GM12878 (cell line): ENCODE measurements at regions not wholly inside any gene's neighbourhood (a gene's known extent, or its start where the extent isn't known, plus 50 kb on each side); places are given as distances from the start of the nearest gene placed in this dataset.

ENCODE experiments used
- ATAC-seq: fragments of 200-7000 bp; cut with Tn5 transposase; 3 replicates; pipeline ENCODE4 v1.9.1; 2020; ENCODE audit warnings: mild to moderate bottlenecking, moderate library complexity
- BruUV-seq: library from RNA; stranded (reverse); fragments of 400-500 nt; replicated peaks from 2 replicates; lab custom pipeline; 2021; lab: Mats Ljungman, UMichigan
- CTCF ChIA-PET: fragments of 300-600 bp; sonication (Branson Sonifier 250); formaldehyde crosslinking; extraction: SDS; loops from one replicate; lab custom pipeline; 2021; ENCODE audit warnings: inconsistent platforms; lab: Yijun Ruan, JAX
- POLR2A ChIA-PET: fragments of 350-600 bp; formaldehyde crosslinking; extraction: SDS; loops from one replicate; lab custom pipeline; 2021; ENCODE audit warnings: inconsistent platforms; lab: Charles Lee
- RAD21 ChIA-PET: fragments of 300-600 bp; sonication (Branson Sonifier 250); formaldehyde crosslinking; loops from one replicate; lab custom pipeline; 2023; ENCODE audit warnings: antibody characterized with exemption; ENCODE audit not compliant: unreplicated experiment; lab: Charles Lee
- SMC1A ChIA-PET: fragments of 300-600 bp; sonication (Branson Sonifier 250); formaldehyde crosslinking; loops from one replicate; lab custom pipeline; 2023; ENCODE audit not compliant: unreplicated experiment, uncharacterized antibody; lab: Charles Lee
- DNase-seq: peaks from one replicate; pipeline ENCODE4 v3.0.0-alpha.2; 2011; ENCODE audit warnings: low read depth, low spot score
- FAIRE-seq: peaks from 3 replicates; lab custom pipeline; 2011; peaks lifted over from hg19 to GRCh38; lab: Jason Lieb, UNC
- H2AFZ ChIP-seq: 2 replicates; pipeline ENCODE4 v1.6.0; 2011; ENCODE audit warnings: low read depth, low read length, control low read depth; ENCODE audit not compliant: control insufficient read depth
- H3K27ac ChIP-seq: 2 replicates; pipeline ENCODE4 v1.5.1; 2011; ENCODE audit warnings: control low read depth; ENCODE audit not compliant: control insufficient read depth, insufficient read depth
- H3K27me3 ChIP-seq, 2 experiments: replicated peaks in 1 of 2; 2 replicates each; pipeline versions ENCODE4 v1.6.0 to v1.6.1; 2011; ENCODE audit warnings: low read length in 1 of 2; ENCODE audit not compliant: control insufficient read depth in 2 of 2, insufficient read depth in 2 of 2
- H3K36me3 ChIP-seq, 2 experiments: 2 replicates each; pipeline ENCODE4 v1.5.1; 2011; ENCODE audit warnings: low read length in 1 of 2; ENCODE audit not compliant: control insufficient read depth in 2 of 2, insufficient read depth in 2 of 2
- H3K4me1 ChIP-seq: 2 replicates; pipeline ENCODE4 v1.6.1; 2011; ENCODE audit warnings: mild to moderate bottlenecking, low read length, moderate library complexity, mixed read lengths; ENCODE audit not compliant: control insufficient read depth, insufficient read depth
- H3K4me2 ChIP-seq: 2 replicates; pipeline ENCODE4 v1.6.0; 2011; ENCODE audit warnings: control low read depth; ENCODE audit not compliant: control insufficient read depth, insufficient read depth
- H3K4me3 ChIP-seq: fragments of 200-600 bp; sonication (generic); 2 replicates; pipeline ENCODE4 v1.5.1; 2016
- H3K79me2 ChIP-seq: 2 replicates; pipeline ENCODE4 v1.6.0; 2011; ENCODE audit warnings: low read length; ENCODE audit not compliant: control insufficient read depth, insufficient read depth
- H3K9ac ChIP-seq: 2 replicates; pipeline ENCODE4 v1.8.0; 2011; ENCODE audit warnings: low read length, control low read depth, mixed read lengths; ENCODE audit not compliant: control insufficient read depth, insufficient read depth
- H3K9me3 ChIP-seq: replicated peaks from 3 replicates; pipeline ENCODE4 v1.5.1; 2011; ENCODE audit warnings: mild to moderate bottlenecking, low read length; ENCODE audit not compliant: control insufficient read depth, insufficient read depth
- H4K20me1 ChIP-seq: 2 replicates; pipeline ENCODE4 v1.6.0; 2011; ENCODE audit not compliant: control insufficient read depth, insufficient read depth
- CBFB ChIP-seq: IDR thresholded peaks from 2 replicates; pipeline ENCODE4 v1.6.1; 2016; ENCODE audit warnings: antibody characterized with exemption, low read depth
- DPF2 ChIP-seq: fragments of 450-650 bp; IDR thresholded peaks from 2 replicates; pipeline ENCODE4 v1.6.1; 2017; ENCODE audit warnings: mild to moderate bottlenecking
- HCFC1 ChIP-seq: fragments of 150-350 bp; IDR thresholded peaks from 2 replicates; pipeline ENCODE4 v1.6.1; 2014; ENCODE audit warnings: low read length
- HDAC6 ChIP-seq: fragments of 200-600 bp; sonication (generic); IDR thresholded peaks from one replicate; pipeline ENCODE4 v1.8.0; 2017; ENCODE audit warnings: antibody characterized with exemption; ENCODE audit not compliant: unreplicated experiment
- IRF4 ChIP-seq: IDR thresholded peaks from 2 replicates; pipeline ENCODE4 v1.6.1; 2011; ENCODE audit warnings: low read depth, low read length
- KDM1A ChIP-seq: fragments of 200-600 bp; sonication (generic); IDR thresholded peaks from 2 replicates; pipeline ENCODE4 v1.6.1; 2016; ENCODE audit warnings: borderline replicate concordance
- MEF2B ChIP-seq: fragments of 450-650 bp; IDR thresholded peaks from 2 replicates; pipeline ENCODE4 v1.6.1; 2018; ENCODE audit warnings: mild to moderate bottlenecking, moderate library complexity; ENCODE audit not compliant: partially characterized antibody, poor library complexity, severe bottlenecking
- MYC ChIP-seq: IDR thresholded peaks from 2 replicates; pipeline ENCODE4 v1.6.1; 2011; ENCODE audit warnings: mild to moderate bottlenecking, low read length, moderate library complexity, inconsistent platforms; ENCODE audit not compliant: insufficient read depth, insufficient replicate concordance, insufficient read length, severe bottlenecking
- NR2C2 ChIP-seq: IDR thresholded peaks from 2 replicates; pipeline ENCODE4 v1.6.1; 2011; ENCODE audit warnings: borderline replicate concordance, low read depth; ENCODE audit not compliant: control insufficient read depth, insufficient read length
- TAF1 ChIP-seq: IDR thresholded peaks from 2 replicates; pipeline ENCODE4 v1.6.1; 2011; ENCODE audit warnings: mild to moderate bottlenecking, low read depth, low read length, borderline replicate concordance
- ZNF274 ChIP-seq: IDR thresholded peaks from one replicate; pipeline ENCODE4 v1.8.0; 2011; ENCODE audit not compliant: insufficient read length, insufficient read depth
- WGBS: methylation state at CpG from one replicate; pipeline ENCODE4 v1.1.6; 2016; ENCODE audit warnings: low lambda C conversion rate; ENCODE audit not compliant: insufficient replicate concordance, insufficient coverage; ENCODE audit errors: missing lambda C conversion rate; 5-methylcytosine and 5-hydroxymethylcytosine counted together
- in situ Hi-C: fragments of 300-500 bp; cut with MboI; formaldehyde crosslinking; loops from 9 replicates; pipeline ENCODE4 v1.14.3; 2018; ENCODE audit warnings: mixed read lengths
- intact Hi-C: fragments of 100-400 bp; cut with micrococcal nuclease; formaldehyde crosslinking; loops from one replicate; pipeline ENCODE4 v1.14.2; 2022; ENCODE audit not compliant: unreplicated experiment
- TF ChIP-seq, protein P1 (sequence below): fragments of 450-650 bp; IDR thresholded peaks from 2 replicates; pipeline ENCODE4 v1.6.1; 2016; ENCODE audit warnings: mild to moderate bottlenecking, moderate library complexity, borderline replicate concordance
- TF ChIP-seq, protein P2 (sequence below): IDR thresholded peaks from 2 replicates; pipeline ENCODE4 v1.6.1; 2012; ENCODE audit warnings: low read length, inconsistent platforms
- TF ChIP-seq, protein P3 (sequence below): fragments of 450-650 bp; IDR thresholded peaks from 2 replicates; pipeline ENCODE4 v1.6.1; 2017; ENCODE audit warnings: low read depth, mild to moderate bottlenecking, moderate library complexity
- TF ChIP-seq, protein P4 (sequence below): IDR thresholded peaks from 2 replicates; pipeline ENCODE4 v1.6.1; 2011; ENCODE audit warnings: mild to moderate bottlenecking, low read depth, low read length, moderate library complexity; ENCODE audit not compliant: insufficient replicate concordance
- TF ChIP-seq, protein P5 (sequence below): fragments of 450-650 bp; IDR thresholded peaks from 2 replicates; pipeline ENCODE4 v1.6.1; 2016; ENCODE audit warnings: mild to moderate bottlenecking

DNA sequence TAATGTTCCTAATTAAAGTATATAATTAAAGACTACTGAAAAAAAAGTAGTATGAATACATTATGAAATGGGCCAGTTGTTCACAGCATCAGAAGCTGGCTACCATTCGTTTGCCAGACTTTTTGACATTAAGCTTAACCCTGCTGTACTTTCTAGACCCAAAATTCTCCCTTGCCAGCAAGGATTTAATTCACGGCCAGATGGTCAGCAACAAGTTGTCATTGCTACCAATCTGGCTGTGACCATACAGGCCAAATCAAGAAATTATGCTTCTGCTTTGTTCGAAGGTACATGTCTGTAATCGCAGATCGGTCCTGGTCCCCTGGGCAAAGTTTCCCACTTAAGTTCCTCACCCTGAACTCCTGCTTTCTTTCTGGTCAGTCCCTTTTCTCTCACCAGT lies 217.7 kb upstream of the ATXN7L3B start:
- Histone ChIP-seq H3K9ac (no peak overlapping the region), H3K27me3 (no peaks in the 10 kb centered on the region), H3K4me1 (no peaks in the 10 kb centered on the region), H3K79me2 (no peaks in the 10 kb centered on the region), H2AFZ (no peak overlapping the region), H3K27ac (no peak overlapping the region), H3K36me3 (no peaks in the 10 kb centered on the region), H3K9me3 (no peaks in the 10 kb centered on the region), H3K4me3 (no peak overlapping the region), H3K4me2 (no peak overlapping the region), H4K20me1 (no peaks in the 10 kb centered on the region)
- ATAC-seq (no peak), FAIRE-seq (no peak), DNase-seq (no peak)
- BruUV-seq, result no TSS peak
- intact Hi-C loops (no loop called here), in situ Hi-C loops (no loop called here)
- ChIA-PET CTCF (interaction anchor here (1.0 kb wide), 1 partner anchor 12 kb away, joined by 4 read pairs; no protein-coding TSS in a partner anchor), SMC1A (interaction anchor here (1.7 kb wide), 1 partner anchor 11 kb away, joined by 6 read pairs; no protein-coding TSS in a partner anchor), RAD21 (no interaction called here), POLR2A (no interaction called here)
- 47% methylated on average over 5 of the region's 5 CpGs for WGBS
- TF ChIP-seq DPF2 (no peak), HDAC6 (no peak), MYC (no peak), KDM1A (no peak), HCFC1 (no peak), NR2C2 (no peak), MEF2B (no peak), CBFB (no peak), TAF1 (no peak), IRF4 (no peak), ZNF274 (no peak)
- TF ChIP-seq, protein P1, sequence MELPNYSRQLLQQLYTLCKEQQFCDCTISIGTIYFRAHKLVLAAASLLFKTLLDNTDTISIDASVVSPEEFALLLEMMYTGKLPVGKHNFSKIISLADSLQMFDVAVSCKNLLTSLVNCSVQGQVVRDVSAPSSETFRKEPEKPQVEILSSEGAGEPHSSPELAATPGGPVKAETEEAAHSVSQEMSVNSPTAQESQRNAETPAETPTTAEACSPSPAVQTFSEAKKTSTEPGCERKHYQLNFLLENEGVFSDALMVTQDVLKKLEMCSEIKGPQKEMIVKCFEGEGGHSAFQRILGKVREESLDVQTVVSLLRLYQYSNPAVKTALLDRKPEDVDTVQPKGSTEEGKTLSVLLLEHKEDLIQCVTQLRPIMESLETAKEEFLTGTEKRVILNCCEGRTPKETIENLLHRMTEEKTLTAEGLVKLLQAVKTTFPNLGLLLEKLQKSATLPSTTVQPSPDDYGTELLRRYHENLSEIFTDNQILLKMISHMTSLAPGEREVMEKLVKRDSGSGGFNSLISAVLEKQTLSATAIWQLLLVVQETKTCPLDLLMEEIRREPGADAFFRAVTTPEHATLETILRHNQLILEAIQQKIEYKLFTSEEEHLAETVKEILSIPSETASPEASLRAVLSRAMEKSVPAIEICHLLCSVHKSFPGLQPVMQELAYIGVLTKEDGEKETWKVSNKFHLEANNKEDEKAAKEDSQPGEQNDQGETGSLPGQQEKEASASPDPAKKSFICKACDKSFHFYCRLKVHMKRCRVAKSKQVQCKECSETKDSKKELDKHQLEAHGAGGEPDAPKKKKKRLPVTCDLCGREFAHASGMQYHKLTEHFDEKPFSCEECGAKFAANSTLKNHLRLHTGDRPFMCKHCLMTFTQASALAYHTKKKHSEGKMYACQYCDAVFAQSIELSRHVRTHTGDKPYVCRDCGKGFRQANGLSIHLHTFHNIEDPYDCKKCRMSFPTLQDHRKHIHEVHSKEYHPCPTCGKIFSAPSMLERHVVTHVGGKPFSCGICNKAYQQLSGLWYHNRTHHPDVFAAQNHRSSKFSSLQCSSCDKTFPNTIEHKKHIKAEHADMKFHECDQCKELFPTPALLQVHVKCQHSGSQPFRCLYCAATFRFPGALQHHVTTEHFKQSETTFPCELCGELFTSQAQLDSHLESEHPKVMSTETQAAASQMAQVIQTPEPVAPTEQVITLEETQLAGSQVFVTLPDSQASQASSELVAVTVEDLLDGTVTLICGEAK, result no peak
- TF ChIP-seq, protein P2, sequence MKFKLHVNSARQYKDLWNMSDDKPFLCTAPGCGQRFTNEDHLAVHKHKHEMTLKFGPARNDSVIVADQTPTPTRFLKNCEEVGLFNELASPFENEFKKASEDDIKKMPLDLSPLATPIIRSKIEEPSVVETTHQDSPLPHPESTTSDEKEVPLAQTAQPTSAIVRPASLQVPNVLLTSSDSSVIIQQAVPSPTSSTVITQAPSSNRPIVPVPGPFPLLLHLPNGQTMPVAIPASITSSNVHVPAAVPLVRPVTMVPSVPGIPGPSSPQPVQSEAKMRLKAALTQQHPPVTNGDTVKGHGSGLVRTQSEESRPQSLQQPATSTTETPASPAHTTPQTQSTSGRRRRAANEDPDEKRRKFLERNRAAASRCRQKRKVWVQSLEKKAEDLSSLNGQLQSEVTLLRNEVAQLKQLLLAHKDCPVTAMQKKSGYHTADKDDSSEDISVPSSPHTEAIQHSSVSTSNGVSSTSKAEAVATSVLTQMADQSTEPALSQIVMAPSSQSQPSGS, result no peak
- TF ChIP-seq, protein P3, sequence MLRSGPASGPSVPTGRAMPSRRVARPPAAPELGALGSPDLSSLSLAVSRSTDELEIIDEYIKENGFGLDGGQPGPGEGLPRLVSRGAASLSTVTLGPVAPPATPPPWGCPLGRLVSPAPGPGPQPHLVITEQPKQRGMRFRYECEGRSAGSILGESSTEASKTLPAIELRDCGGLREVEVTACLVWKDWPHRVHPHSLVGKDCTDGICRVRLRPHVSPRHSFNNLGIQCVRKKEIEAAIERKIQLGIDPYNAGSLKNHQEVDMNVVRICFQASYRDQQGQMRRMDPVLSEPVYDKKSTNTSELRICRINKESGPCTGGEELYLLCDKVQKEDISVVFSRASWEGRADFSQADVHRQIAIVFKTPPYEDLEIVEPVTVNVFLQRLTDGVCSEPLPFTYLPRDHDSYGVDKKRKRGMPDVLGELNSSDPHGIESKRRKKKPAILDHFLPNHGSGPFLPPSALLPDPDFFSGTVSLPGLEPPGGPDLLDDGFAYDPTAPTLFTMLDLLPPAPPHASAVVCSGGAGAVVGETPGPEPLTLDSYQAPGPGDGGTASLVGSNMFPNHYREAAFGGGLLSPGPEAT, result no peak
- TF ChIP-seq, protein P4, sequence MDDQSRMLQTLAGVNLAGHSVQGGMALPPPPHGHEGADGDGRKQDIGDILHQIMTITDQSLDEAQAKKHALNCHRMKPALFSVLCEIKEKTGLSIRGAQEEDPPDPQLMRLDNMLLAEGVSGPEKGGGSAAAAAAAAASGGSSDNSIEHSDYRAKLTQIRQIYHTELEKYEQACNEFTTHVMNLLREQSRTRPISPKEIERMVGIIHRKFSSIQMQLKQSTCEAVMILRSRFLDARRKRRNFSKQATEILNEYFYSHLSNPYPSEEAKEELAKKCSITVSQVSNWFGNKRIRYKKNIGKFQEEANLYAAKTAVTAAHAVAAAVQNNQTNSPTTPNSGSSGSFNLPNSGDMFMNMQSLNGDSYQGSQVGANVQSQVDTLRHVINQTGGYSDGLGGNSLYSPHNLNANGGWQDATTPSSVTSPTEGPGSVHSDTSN, result no peak
- TF ChIP-seq, protein P5, sequence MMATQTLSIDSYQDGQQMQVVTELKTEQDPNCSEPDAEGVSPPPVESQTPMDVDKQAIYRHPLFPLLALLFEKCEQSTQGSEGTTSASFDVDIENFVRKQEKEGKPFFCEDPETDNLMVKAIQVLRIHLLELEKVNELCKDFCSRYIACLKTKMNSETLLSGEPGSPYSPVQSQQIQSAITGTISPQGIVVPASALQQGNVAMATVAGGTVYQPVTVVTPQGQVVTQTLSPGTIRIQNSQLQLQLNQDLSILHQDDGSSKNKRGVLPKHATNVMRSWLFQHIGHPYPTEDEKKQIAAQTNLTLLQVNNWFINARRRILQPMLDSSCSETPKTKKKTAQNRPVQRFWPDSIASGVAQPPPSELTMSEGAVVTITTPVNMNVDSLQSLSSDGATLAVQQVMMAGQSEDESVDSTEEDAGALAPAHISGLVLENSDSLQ, result no peak
